ENCODE measurements at regions not wholly inside any gene's neighbourhood (a gene's known extent, or its start where the extent isn't known, plus 50 kb on each side); places are given as distances from the start of the nearest gene placed in this dataset.

DNA sequence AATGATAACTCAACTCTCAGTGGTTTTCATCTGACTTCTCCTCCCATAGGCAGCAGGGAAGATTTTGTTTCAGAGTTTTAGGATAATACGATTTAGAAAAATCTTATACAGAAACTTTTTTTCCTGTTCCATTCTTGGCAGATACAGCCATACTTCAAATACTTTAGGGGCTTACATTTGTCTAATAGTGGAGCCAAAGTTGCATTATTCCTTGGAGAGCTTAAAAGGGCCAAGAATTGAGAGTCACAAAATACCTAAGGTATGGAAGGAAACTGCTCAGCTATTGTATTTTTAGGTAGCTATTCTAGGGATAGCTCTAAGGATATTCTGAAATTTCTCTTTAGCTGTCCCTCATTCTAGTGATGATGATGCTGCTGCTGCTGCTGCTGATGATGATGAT is 132.9 kb upstream of the PTCHD1 start:
- Histone ChIP-seq H3K4me3 (ENCODE audit: low read depth, low read length, poor library complexity, severe bottlenecking) (no peak overlapping the region), H3K4me2 (ENCODE audit: low read length) (no peak overlapping the region), H3K9ac (ENCODE audit: low read length) (no peak overlapping the region), H4K20me1 (ENCODE audit: insufficient read depth, low read length) (no peaks in the 10 kb centered on the region), H3K79me2 (ENCODE audit: insufficient read depth, low read length) (no peaks in the 10 kb centered on the region), H2AFZ (ENCODE audit: low read length) (no peak overlapping the region), H3K4me1 (ENCODE audit: insufficient read depth, low read length, severe bottlenecking) (no peaks in the 10 kb centered on the region), H3K27ac (ENCODE audit: low read depth, low read length, poor library complexity, severe bottlenecking) (no peak overlapping the region), H3K9me3 (ENCODE audit: low read length) (no peaks in the 10 kb centered on the region), H3K27me3 (ENCODE audit: insufficient read depth, low read length) (no peaks in the 10 kb centered on the region), H3K36me3 (ENCODE audit: insufficient read depth, low read length) (no peaks in the 10 kb centered on the region), H3K9me2 (ENCODE audit: low read depth, low read length) (no peaks in the 10 kb centered on the region), H3F3A (ENCODE audit: insufficient read depth, low read length) (no peaks in the 10 kb centered on the region)
- TF ChIP-seq CTCF (IDR thresholded peaks at IDR 0.05; ENCODE audit: low read length): no peak
- TF ChIP-seq EZH2 (IDR thresholded peaks at IDR 0.05; ENCODE audit: borderline replicate concordance, low read length): no peak

GRCh38 chrX:23202326-23202725 is 132.3 kb upstream of the PTCHD1 start:
- no peaks in the 10 kb centered on the region for H3K9me3 ChIP-seq (ENCODE audit: low read length)
- TF ChIP-seq EZH2 (IDR thresholded peaks at IDR 0.05; ENCODE audit: borderline replicate concordance, low read length) (no peak), CTCF (IDR thresholded peaks at IDR 0.05; ENCODE audit: low read length) (no peak)
- H3K4me2 ChIP-seq (ENCODE audit: low read length): no peak overlapping the region
- no peak overlapping the region for H3K4me3 ChIP-seq (ENCODE audit: low read depth, low read length, poor library complexity, severe bottlenecking)
- H3K9ac ChIP-seq (ENCODE audit: low read length): no peak overlapping the region
- no peaks in the 10 kb centered on the region for H3K36me3 ChIP-seq (ENCODE audit: insufficient read depth, low read length)
- no peaks in the 10 kb centered on the region for H3K9me2 ChIP-seq (ENCODE audit: low read depth, low read length)
- H4K20me1 ChIP-seq (ENCODE audit: insufficient read depth, low read length): no peaks in the 10 kb centered on the region
- no peaks in the 10 kb centered on the region for H3K4me1 ChIP-seq (ENCODE audit: insufficient read depth, low read length, severe bottlenecking)
- no peak overlapping the region for H2AFZ ChIP-seq (ENCODE audit: low read length)
- H3K79me2 ChIP-seq (ENCODE audit: insufficient read depth, low read length): no peaks in the 10 kb centered on the region
- H3F3A ChIP-seq (ENCODE audit: insufficient read depth, low read length): no peaks in the 10 kb centered on the region
- H3K27me3 ChIP-seq (ENCODE audit: insufficient read depth, low read length): no peaks in the 10 kb centered on the region
- H3K27ac ChIP-seq (ENCODE audit: low read depth, low read length, poor library complexity, severe bottlenecking): no peak overlapping the region

- no peaks in the 10 kb centered on the region for H3F3A ChIP-seq (ENCODE audit: insufficient read depth, low read length)
- H3K9ac ChIP-seq (ENCODE audit: low read length): no peak overlapping the region
- no peaks in the 10 kb centered on the region for H3K4me1 ChIP-seq (ENCODE audit: insufficient read depth, low read length, severe bottlenecking)
- H3K9me3 ChIP-seq (ENCODE audit: low read length): no peaks in the 10 kb centered on the region
- no peak overlapping the region for H3K27ac ChIP-seq (ENCODE audit: low read depth, low read length, poor library complexity, severe bottlenecking)
- H3K79me2 ChIP-seq (ENCODE audit: insufficient read depth, low read length): no peaks in the 10 kb centered on the region
- H3K27me3 ChIP-seq (ENCODE audit: insufficient read depth, low read length): no peaks in the 10 kb centered on the region
- H2AFZ ChIP-seq (ENCODE audit: low read length): no peak overlapping the region
- no peak overlapping the region for H3K4me3 ChIP-seq (ENCODE audit: low read depth, low read length, poor library complexity, severe bottlenecking)
- no peak for TF ChIP-seq EZH2 (IDR thresholded peaks at IDR 0.05; ENCODE audit: borderline replicate concordance, low read length)
- TF ChIP-seq CTCF (IDR thresholded peaks at IDR 0.05; ENCODE audit: low read length): no peak
- H3K36me3 ChIP-seq (ENCODE audit: insufficient read depth, low read length): no peaks in the 10 kb centered on the region
- H3K9me2 ChIP-seq (ENCODE audit: low read depth, low read length): no peaks in the 10 kb centered on the region
- H3K4me2 ChIP-seq (ENCODE audit: low read length): no peak overlapping the region
- H4K20me1 ChIP-seq (ENCODE audit: insufficient read depth, low read length): no peaks in the 10 kb centered on the region
Observed at GRCh38 chrX:23223169-23223568, 111.5 kb upstream of the PTCHD1 start.

Measured in OCI-LY1 (cell line).